Central memory CD8-positive, alpha-beta T cell (primary cell): ENCODE measurements at regions not wholly inside any gene's neighbourhood (a gene's known extent, or its start where the extent isn't known, plus 50 kb on each side); places are given as distances from the start of the nearest gene placed in this dataset.

ENCODE experiments used
- ATAC-seq: fragments of 150-1000 bp; cut with Tn5 transposase; replicated peaks from 2 replicates; pipeline ENCODE4 v1.10.0; 2022; ENCODE audit warnings: mild to moderate bottlenecking, moderate FRiP score, moderate number of reproducible peaks; ENCODE audit not compliant: poor library complexity, severe bottlenecking; ENCODE audit errors: extremely low read depth
- DNase-seq, 2 donors: peaks; one replicate each; pipeline ENCODE4 v3.0.0; 2021; ENCODE audit warnings: low spot score in 2 of 2
- H3K27ac Mint-ChIP-seq: one replicate; pipeline ENCODE4 v1.8.0; 2022; ENCODE audit warnings: low read depth, mild to moderate bottlenecking, moderate library complexity, mixed read lengths
- H3K27me3 Mint-ChIP-seq: one replicate; pipeline ENCODE4 v1.8.0; 2022; ENCODE audit warnings: mixed read lengths
- H3K36me3 Mint-ChIP-seq: one replicate; pipeline ENCODE4 v1.8.0; 2022; ENCODE audit warnings: mild to moderate bottlenecking, moderate library complexity, mixed read lengths; ENCODE audit not compliant: insufficient read depth
- H3K4me1 Mint-ChIP-seq: one replicate; pipeline ENCODE4 v1.8.0; 2022; ENCODE audit warnings: mixed read lengths
- H3K4me3 Mint-ChIP-seq: one replicate; pipeline ENCODE4 v1.8.0; 2022; ENCODE audit warnings: mild to moderate bottlenecking, moderate library complexity, mixed read lengths
- H3K9me3 Mint-ChIP-seq: one replicate; pipeline ENCODE4 v1.8.0; 2022; ENCODE audit warnings: mixed read lengths

GRCh38 chr1:55816456-55817426 lies 601.6 kb upstream of the USP24 start:
- Mint-ChIP-seq H3K36me3 (no peaks in the 10 kb centered on the region), H3K27ac (no peak overlapping the region), H3K4me3 (no peak overlapping the region), H3K27me3 (peaks cover 5% of the 10 kb centered on the region), H3K9me3 (no peaks in the 10 kb centered on the region), H3K4me1 (no peaks in the 10 kb centered on the region)
- ATAC-seq = no peak
- DNase-seq = no peak

GRCh38 chr1:55815745-55816455 lies 600.7 kb upstream of the USP24 start:
- H3K9me3 Mint-ChIP-seq = no peaks in the 10 kb centered on the region
- no peak overlapping the region for H3K4me3 Mint-ChIP-seq
- no peak overlapping the region for H3K27ac Mint-ChIP-seq
- no peaks in the 10 kb centered on the region for H3K4me1 Mint-ChIP-seq
- no peaks in the 10 kb centered on the region for H3K27me3 Mint-ChIP-seq
- ATAC-seq = no peak
- no peak for DNase-seq
- no peaks in the 10 kb centered on the region for H3K36me3 Mint-ChIP-seq

GRCh38 chr1:55814967-55815366 lies 599.8 kb upstream of the USP24 start:
- ATAC-seq (no peak), DNase-seq (no peak)
- no peaks in the 10 kb centered on the region for H3K27me3 Mint-ChIP-seq
- H3K27ac Mint-ChIP-seq = no peak overlapping the region
- H3K9me3 Mint-ChIP-seq = no peaks in the 10 kb centered on the region
- H3K4me3 Mint-ChIP-seq = no peak overlapping the region
- H3K4me1 Mint-ChIP-seq = no peaks in the 10 kb centered on the region
- no peaks in the 10 kb centered on the region for H3K36me3 Mint-ChIP-seq

GRCh38 chr1:55813618-55814017 lies 598.5 kb upstream of the USP24 start:
- DNase-seq (no peak), ATAC-seq (no peak)
- H3K4me3 Mint-ChIP-seq = no peak overlapping the region
- no peaks in the 10 kb centered on the region for H3K36me3 Mint-ChIP-seq
- no peaks in the 10 kb centered on the region for H3K4me1 Mint-ChIP-seq
- no peaks in the 10 kb centered on the region for H3K27me3 Mint-ChIP-seq
- no peak overlapping the region for H3K27ac Mint-ChIP-seq
- H3K9me3 Mint-ChIP-seq = no peaks in the 10 kb centered on the region

GRCh38 chr1:55812281-55812680 lies 597.1 kb upstream of the USP24 start:
- ATAC-seq = no peak
- H3K4me3 Mint-ChIP-seq = no peak overlapping the region
- H3K9me3 Mint-ChIP-seq = no peaks in the 10 kb centered on the region

GRCh38 chr1:55808263-55808662 lies 593.1 kb upstream of the USP24 start:
- peaks cover 18% of the 10 kb centered on the region for H3K27me3 Mint-ChIP-seq
- no peak for DNase-seq
- H3K4me1 Mint-ChIP-seq = no peaks in the 10 kb centered on the region
- no peak for ATAC-seq
- peaks cover 14% of the 10 kb centered on the region for H3K9me3 Mint-ChIP-seq
- H3K4me3 Mint-ChIP-seq = no peak overlapping the region
- no peaks in the 10 kb centered on the region for H3K36me3 Mint-ChIP-seq
- H3K27ac Mint-ChIP-seq = no peak overlapping the region

More at GRCh38 chr1:55812281-55812680, 597.1 kb upstream of the USP24 start:
- H3K27ac Mint-ChIP-seq = no peak overlapping the region
- no peaks in the 10 kb centered on the region for H3K27me3 Mint-ChIP-seq
- no peak for DNase-seq
- H3K4me1 Mint-ChIP-seq = no peaks in the 10 kb centered on the region
- no peaks in the 10 kb centered on the region for H3K36me3 Mint-ChIP-seq

- Mint-ChIP-seq H3K36me3 (no peaks in the 10 kb centered on the region), H3K27ac (no peak overlapping the region), H3K4me3 (no peak overlapping the region), H3K4me1 (no peaks in the 10 kb centered on the region), H3K9me3 (peaks cover 23% of the 10 kb centered on the region), H3K27me3 (peaks cover 18% of the 10 kb centered on the region)
- no peak for ATAC-seq
- no peak for DNase-seq
These were observed 588.3 kb upstream of the USP24 start for GRCh38 chr1:55803429-55803828.

GRCh38 chr1:55801481-55801880 lies 586.3 kb upstream of the USP24 start:
- no peak for ATAC-seq
- no peaks in the 10 kb centered on the region for H3K4me1 Mint-ChIP-seq
- DNase-seq = no peak
- no peak overlapping the region for H3K27ac Mint-ChIP-seq
- no peak overlapping the region for H3K4me3 Mint-ChIP-seq
- peaks cover 18% of the 10 kb centered on the region for H3K27me3 Mint-ChIP-seq
- H3K36me3 Mint-ChIP-seq = no peaks in the 10 kb centered on the region
- H3K9me3 Mint-ChIP-seq = peaks cover 23% of the 10 kb centered on the region

- no peak overlapping the region for H3K27ac Mint-ChIP-seq
- H3K4me1 Mint-ChIP-seq = no peaks in the 10 kb centered on the region
- H3K4me3 Mint-ChIP-seq = no peak overlapping the region
- peaks cover 12% of the 10 kb centered on the region for H3K27me3 Mint-ChIP-seq
- no peak for ATAC-seq
- H3K36me3 Mint-ChIP-seq = no peaks in the 10 kb centered on the region
- peaks cover 18% of the 10 kb centered on the region for H3K9me3 Mint-ChIP-seq
- DNase-seq = no peak
These were observed 585.3 kb upstream of the USP24 start for GRCh38 chr1:55800503-55800902.

- H3K36me3 Mint-ChIP-seq = no peaks in the 10 kb centered on the region
- H3K4me1 Mint-ChIP-seq = no peaks in the 10 kb centered on the region
- ATAC-seq (no peak), DNase-seq (no peak)
- H3K9me3 Mint-ChIP-seq = peaks cover 5% of the 10 kb centered on the region
- no peak overlapping the region for H3K27ac Mint-ChIP-seq
- no peak overlapping the region for H3K4me3 Mint-ChIP-seq
- H3K27me3 Mint-ChIP-seq = peaks cover 9% of the 10 kb centered on the region
These were observed 578.7 kb upstream of the USP24 start for GRCh38 chr1:55793856-55794255.

GRCh38 chr1:55792870-55793269 lies 577.7 kb upstream of the USP24 start:
- H3K27me3 Mint-ChIP-seq = peaks cover 9% of the 10 kb centered on the region

GRCh38 chr1:55789466-55789865 lies 574.3 kb upstream of the USP24 start:
- no peaks in the 10 kb centered on the region for H3K4me1 Mint-ChIP-seq
- H3K9me3 Mint-ChIP-seq = peaks cover 8% of the 10 kb centered on the region
- H3K4me3 Mint-ChIP-seq = no peak overlapping the region
- DNase-seq (no peak), ATAC-seq (no peak)
- H3K36me3 Mint-ChIP-seq = no peaks in the 10 kb centered on the region
- H3K27ac Mint-ChIP-seq = no peak overlapping the region
- H3K27me3 Mint-ChIP-seq = no peaks in the 10 kb centered on the region

More at GRCh38 chr1:55792870-55793269, 577.7 kb upstream of the USP24 start:
- Mint-ChIP-seq H3K4me1 (no peaks in the 10 kb centered on the region), H3K27ac (no peak overlapping the region), H3K4me3 (no peak overlapping the region), H3K36me3 (no peaks in the 10 kb centered on the region), H3K9me3 (peaks cover 5% of the 10 kb centered on the region)
- DNase-seq (no peak), ATAC-seq (no peak)

- Mint-ChIP-seq H3K27ac (no peak overlapping the region), H3K36me3 (no peaks in the 10 kb centered on the region), H3K27me3 (no peaks in the 10 kb centered on the region), H3K4me3 (no peak overlapping the region), H3K9me3 (peaks cover 8% of the 10 kb centered on the region), H3K4me1 (no peaks in the 10 kb centered on the region)
- no peak for ATAC-seq
- DNase-seq = no peak
These were observed 571.2 kb upstream of the USP24 start for GRCh38 chr1:55786396-55786795.
